NCI-H2196 (cell line): ENCODE measurements at regions not wholly inside any gene's neighbourhood (a gene's known extent, or its start where the extent isn't known, plus 50 kb on each side); places are given as distances from the start of the nearest gene placed in this dataset.

ENCODE experiments used
- DNase-seq: peaks from one replicate; lab custom pipeline; 2025; ENCODE audit not compliant: unreplicated experiment; lab: John Stamatoyannopoulos, UW

GRCh38 chr2:11989354-11989703 lies 242.9 kb downstream of the LPIN1 start:
- DNase-seq = no peak

- DNase-seq = no peak
These were observed 244.1 kb downstream of the LPIN1 start for GRCh38 chr2:11990576-11990975.

- DNase-seq = no peak
These were observed 247.3 kb downstream of the LPIN1 start for GRCh38 chr2:11993749-11994148.

GRCh38 chr2:11995456-11995855 lies 249.0 kb downstream of the LPIN1 start:
- no peak for DNase-seq

- no peak for DNase-seq
These were observed 250.2 kb downstream of the LPIN1 start for GRCh38 chr2:11996618-11997017.

GRCh38 chr2:11997142-11997541 lies 250.7 kb downstream of the LPIN1 start:
- DNase-seq = no peak

- no peak for DNase-seq
These were observed 251.8 kb downstream of the LPIN1 start for GRCh38 chr2:11998218-11998617.

- DNase-seq = no peak
These were observed 252.4 kb downstream of the LPIN1 start for GRCh38 chr2:11998626-11999378.

GRCh38 chr2:12001621-12002020 lies 255.2 kb downstream of the LPIN1 start:
- no peak for DNase-seq

GRCh38 chr2:12002215-12002614 lies 255.8 kb downstream of the LPIN1 start:
- DNase-seq = no peak

- no peak for DNase-seq
These were observed 258.3 kb downstream of the LPIN1 start for GRCh38 chr2:12004713-12005112.

- DNase-seq = peak; percentile 63
These were observed 259.7 kb downstream of the LPIN1 start for GRCh38 chr2:12005886-12006681.

GRCh38 chr2:12006850-12007249 lies 260.4 kb downstream of the LPIN1 start:
- no peak for DNase-seq

GRCh38 chr2:12007282-12007681 lies 260.9 kb downstream of the LPIN1 start:
- DNase-seq = no peak

- DNase-seq = no peak
These were observed 262.1 kb downstream of the LPIN1 start for GRCh38 chr2:12008425-12009061.

GRCh38 chr2:12009323-12009905 lies 263.0 kb downstream of the LPIN1 start:
- DNase-seq = no peak

- DNase-seq = no peak
These were observed 263.6 kb downstream of the LPIN1 start for GRCh38 chr2:12010059-12010458.

- no peak for DNase-seq
These were observed 264.3 kb downstream of the LPIN1 start for GRCh38 chr2:12010779-12011178.

GRCh38 chr2:12014088-12014960 lies 267.9 kb downstream of the LPIN1 start:
- peak; percentile 19 for DNase-seq

GRCh38 chr2:12017499-12018157 lies 271.2 kb downstream of the LPIN1 start:
- DNase-seq = no peak
